ENCODE measurements at regions not wholly inside any gene's neighbourhood (a gene's known extent, or its start where the extent isn't known, plus 50 kb on each side); places are given as distances from the start of the nearest gene placed in this dataset.

DNA sequence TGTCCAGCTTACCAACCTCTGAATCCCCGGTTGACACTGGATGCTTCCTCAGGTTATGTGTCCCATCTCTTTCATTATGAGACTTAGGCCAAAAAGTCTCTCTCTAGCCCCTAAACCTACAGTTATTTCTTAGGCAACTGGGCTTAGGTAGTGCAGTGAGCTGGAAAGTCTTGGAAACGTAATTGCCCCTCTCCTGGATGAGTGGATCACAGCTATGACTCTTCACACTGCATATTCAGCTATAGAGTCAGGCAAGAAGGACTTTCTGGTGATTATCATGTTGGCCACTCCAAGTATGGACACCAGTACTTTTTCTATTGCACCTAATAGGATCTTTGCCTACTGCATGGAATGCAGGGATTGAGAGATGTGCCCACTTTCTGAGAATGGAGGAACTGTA is 458.3 kb upstream of the CELF4 start:
- Histone ChIP-seq H3K4me1 (no peaks in the 10 kb centered on the region), H3K27me3 (no peaks in the 10 kb centered on the region), H3K36me3 (no peaks in the 10 kb centered on the region), H3K27ac (no peak overlapping the region), H3K4me3 (no peak overlapping the region), H3K9me3 (no peaks in the 10 kb centered on the region)
- WGBS, 2 donors = 54 to 75% methylated on average over 2 of the region's 2 CpGs
- TF ChIP-seq, protein P1, sequence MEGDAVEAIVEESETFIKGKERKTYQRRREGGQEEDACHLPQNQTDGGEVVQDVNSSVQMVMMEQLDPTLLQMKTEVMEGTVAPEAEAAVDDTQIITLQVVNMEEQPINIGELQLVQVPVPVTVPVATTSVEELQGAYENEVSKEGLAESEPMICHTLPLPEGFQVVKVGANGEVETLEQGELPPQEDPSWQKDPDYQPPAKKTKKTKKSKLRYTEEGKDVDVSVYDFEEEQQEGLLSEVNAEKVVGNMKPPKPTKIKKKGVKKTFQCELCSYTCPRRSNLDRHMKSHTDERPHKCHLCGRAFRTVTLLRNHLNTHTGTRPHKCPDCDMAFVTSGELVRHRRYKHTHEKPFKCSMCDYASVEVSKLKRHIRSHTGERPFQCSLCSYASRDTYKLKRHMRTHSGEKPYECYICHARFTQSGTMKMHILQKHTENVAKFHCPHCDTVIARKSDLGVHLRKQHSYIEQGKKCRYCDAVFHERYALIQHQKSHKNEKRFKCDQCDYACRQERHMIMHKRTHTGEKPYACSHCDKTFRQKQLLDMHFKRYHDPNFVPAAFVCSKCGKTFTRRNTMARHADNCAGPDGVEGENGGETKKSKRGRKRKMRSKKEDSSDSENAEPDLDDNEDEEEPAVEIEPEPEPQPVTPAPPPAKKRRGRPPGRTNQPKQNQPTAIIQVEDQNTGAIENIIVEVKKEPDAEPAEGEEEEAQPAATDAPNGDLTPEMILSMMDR (IDR thresholded peaks at IDR 0.05) = no peak
- TF ChIP-seq POLR2AphosphoS5 (IDR thresholded peaks at IDR 0.05) (no peak), POLR2A (IDR thresholded peaks at IDR 0.05) (no peak), EP300 (IDR thresholded peaks at IDR 0.05) (no peak)
- intact Hi-C loops (cut with DNase I) = no loop called here
- DNase-seq = no peak

DNA sequence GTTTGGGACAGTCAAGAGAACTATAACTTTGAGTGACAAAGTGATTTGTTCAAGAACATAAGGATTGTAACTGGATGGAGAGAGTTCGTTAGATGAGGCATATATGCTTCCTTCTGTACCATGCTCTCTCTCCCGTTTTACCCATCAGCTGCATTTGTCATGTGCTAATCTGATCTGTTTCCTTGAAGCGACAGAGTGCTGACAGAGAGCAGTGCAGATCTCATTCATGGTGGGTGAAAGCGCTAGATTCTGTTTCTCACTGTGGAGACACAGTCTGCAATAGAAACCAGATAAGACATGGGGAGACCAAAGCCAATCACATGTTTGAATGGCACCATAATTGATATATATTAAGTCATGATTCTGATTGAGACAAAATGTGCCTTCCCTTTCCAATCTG is 456.6 kb upstream of the CELF4 start:
- Histone ChIP-seq H3K4me1 (no peaks in the 10 kb centered on the region), H3K27ac (no peak overlapping the region), H3K36me3 (no peaks in the 10 kb centered on the region), H3K27me3 (no peaks in the 10 kb centered on the region), H3K9me3 (no peaks in the 10 kb centered on the region), H3K4me3 (no peak overlapping the region)
- intact Hi-C loops (cut with DNase I) = no loop called here
- DNase-seq = no peak
- 74 to 87% methylated on average over 4 of the region's 4 CpGs for WGBS, 2 donors
- TF ChIP-seq POLR2AphosphoS5 (IDR thresholded peaks at IDR 0.05) = no peak
- TF ChIP-seq EP300 (IDR thresholded peaks at IDR 0.05) = no peak
- TF ChIP-seq, protein P1 (IDR thresholded peaks at IDR 0.05) = no peak
- TF ChIP-seq POLR2A (IDR thresholded peaks at IDR 0.05) = no peak

DNA sequence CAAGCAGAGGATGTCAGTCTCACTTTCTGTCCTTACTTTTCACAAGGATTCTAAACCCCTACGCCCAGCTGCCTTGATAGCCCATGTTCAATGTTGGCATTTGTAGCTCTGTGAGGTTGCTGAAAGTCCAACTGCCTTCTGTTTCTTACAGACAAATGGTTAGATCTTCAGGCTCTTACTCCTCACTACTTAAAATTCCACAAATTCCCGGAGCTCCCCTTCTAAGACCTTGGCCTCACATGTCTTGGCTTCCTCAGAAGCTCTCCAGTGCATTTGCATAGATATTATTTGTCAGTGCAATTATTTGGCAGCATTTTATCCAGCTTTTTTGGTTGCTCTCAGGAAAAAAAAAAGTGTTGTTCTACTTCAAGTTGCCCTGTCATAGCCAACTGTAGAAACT is 453.7 kb upstream of the CELF4 start:
- Histone ChIP-seq H3K27ac (no peak overlapping the region), H3K27me3 (no peaks in the 10 kb centered on the region), H3K4me1 (no peaks in the 10 kb centered on the region), H3K4me3 (no peak overlapping the region), H3K9me3 (no peaks in the 10 kb centered on the region), H3K36me3 (no peaks in the 10 kb centered on the region)
- 55 to 67% methylated on average over 2 of the region's 2 CpGs for WGBS, 2 donors
- intact Hi-C loops (cut with DNase I) = no loop called here
- TF ChIP-seq, protein P1 (IDR thresholded peaks at IDR 0.05) = no peak
- TF ChIP-seq POLR2A (IDR thresholded peaks at IDR 0.05) (no peak), EP300 (IDR thresholded peaks at IDR 0.05) (no peak), POLR2AphosphoS5 (IDR thresholded peaks at IDR 0.05) (no peak)
- DNase-seq = no peak

DNA sequence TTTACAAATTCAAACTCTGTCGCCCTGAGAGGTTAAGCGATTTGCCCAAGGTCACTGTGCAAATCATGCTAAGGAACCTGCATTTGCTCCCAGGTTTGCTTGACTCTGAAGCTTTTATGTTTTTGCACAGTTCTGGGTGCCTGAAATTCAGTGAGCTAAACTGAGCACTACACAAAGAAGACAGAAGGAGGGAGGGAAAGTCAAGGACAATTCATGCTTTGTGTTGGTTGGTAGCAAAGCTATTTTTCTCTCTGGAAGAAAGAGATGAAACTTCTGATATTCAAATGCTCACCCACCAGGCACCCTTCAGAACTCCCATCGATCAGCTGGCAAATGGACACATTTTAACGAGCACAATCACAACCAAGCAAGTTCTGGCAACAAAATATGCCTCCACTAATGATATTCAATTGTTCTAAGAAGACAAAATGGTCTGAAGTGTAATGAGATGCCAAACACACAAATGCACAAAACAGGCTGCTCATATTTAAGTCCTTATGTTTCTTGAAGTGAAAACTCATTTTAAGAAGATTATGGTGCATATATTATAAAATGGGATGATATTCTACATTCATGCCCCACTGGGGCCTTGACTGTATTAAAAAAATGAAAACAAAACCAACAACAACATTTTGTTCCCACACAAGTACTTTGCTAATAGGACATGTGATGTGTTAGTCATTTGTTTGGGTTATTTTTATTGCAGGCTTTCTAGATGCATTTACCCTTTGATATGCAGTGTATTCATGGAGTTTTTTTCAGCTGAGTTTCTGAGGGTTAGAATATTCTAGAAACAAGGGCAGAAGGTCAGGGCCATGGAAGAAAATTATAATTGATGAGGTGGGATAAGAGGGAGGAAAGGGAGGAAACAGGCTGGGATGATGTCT is 445.6 kb upstream of the CELF4 start:
- H3K27me3 ChIP-seq = no peaks in the 10 kb centered on the region
- WGBS, 2 donors = 71 to 79% methylated on average over 4 of the region's 4 CpGs
- H3K4me1 ChIP-seq = peaks cover 0 to 16% (median 6%) of the 10 kb centered on the region in 4 donors
- TF ChIP-seq POLR2A (IDR thresholded peaks at IDR 0.05) (no peak), EP300 (IDR thresholded peaks at IDR 0.05) (no peak), POLR2AphosphoS5 (IDR thresholded peaks at IDR 0.05) (no peak)
- TF ChIP-seq, protein P1 (IDR thresholded peaks at IDR 0.05) = no peak
- intact Hi-C loops (cut with DNase I) = no loop called here
- H3K9me3 ChIP-seq = no peaks in the 10 kb centered on the region
- H3K27ac ChIP-seq = no peak overlapping the region
- no peak for DNase-seq
- no peaks in the 10 kb centered on the region for H3K36me3 ChIP-seq
- no peak overlapping the region for H3K4me3 ChIP-seq

All from sigmoid colon (tissue), 6 donors.